ENCODE measurements at regions not wholly inside any gene's neighbourhood (a gene's known extent, or its start where the extent isn't known, plus 50 kb on each side); places are given as distances from the start of the nearest gene placed in this dataset.

GRCh38 chr14:97031530-97031929, 234.3 kb downstream of the VRK1 start:
- DNase-seq (ENCODE audit: low read depth in 1 of 2, low spot score in 1 of 2): no peak

GRCh38 chr14:97033556-97034081, 236.4 kb downstream of the VRK1 start:
- peaks cover 25% of the 10 kb centered on the region for H3K27me3 ChIP-seq (ENCODE audit: insufficient read depth, poor library complexity, severe bottlenecking)
- TF ChIP-seq SPI1 (IDR thresholded peaks at IDR 0.05; ENCODE audit: borderline replicate concordance, low read depth) (no peak), POLR2AphosphoS5 (IDR thresholded peaks at IDR 0.05; ENCODE audit: low read depth) (no peak), REST (IDR thresholded peaks at IDR 0.05; ENCODE audit: insufficient replicate concordance, low read depth) (no peak), GABPA (IDR thresholded peaks at IDR 0.05; ENCODE audit: low read depth) (no peak), CTCF (IDR thresholded peaks at IDR 0.05; ENCODE audit: insufficient read depth, low read length) (no peak)
- no peak overlapping the region for H3K27ac ChIP-seq (replicated peaks)
- no peak overlapping the region for H3K4me3 ChIP-seq (replicated peaks; ENCODE audit: insufficient read depth, low read length)
- no peak for DNase-seq (ENCODE audit: low read depth in 1 of 2, low spot score in 1 of 2)

More at GRCh38 chr14:97031530-97031929, 234.3 kb downstream of the VRK1 start:
- no peak for TF ChIP-seq CTCF (IDR thresholded peaks at IDR 0.05; ENCODE audit: insufficient read depth, low read length)
- no peak for TF ChIP-seq POLR2AphosphoS5 (IDR thresholded peaks at IDR 0.05; ENCODE audit: low read depth)
- TF ChIP-seq REST (IDR thresholded peaks at IDR 0.05; ENCODE audit: insufficient replicate concordance, low read depth): no peak
- no peak for TF ChIP-seq GABPA (IDR thresholded peaks at IDR 0.05; ENCODE audit: low read depth)
- no peak for TF ChIP-seq SPI1 (IDR thresholded peaks at IDR 0.05; ENCODE audit: borderline replicate concordance, low read depth)
- Histone ChIP-seq H3K27me3 (ENCODE audit: insufficient read depth, poor library complexity, severe bottlenecking) (peaks cover 25% of the 10 kb centered on the region), H3K4me3 (replicated peaks; ENCODE audit: insufficient read depth, low read length) (no peak overlapping the region), H3K27ac (replicated peaks) (no peak overlapping the region)

GRCh38 chr14:97036086-97036852, 239.1 kb downstream of the VRK1 start:
- TF ChIP-seq REST (IDR thresholded peaks at IDR 0.05; ENCODE audit: insufficient replicate concordance, low read depth): no peak
- no peak for TF ChIP-seq CTCF (IDR thresholded peaks at IDR 0.05; ENCODE audit: insufficient read depth, low read length)
- TF ChIP-seq SPI1 (IDR thresholded peaks at IDR 0.05; ENCODE audit: borderline replicate concordance, low read depth): no peak
- TF ChIP-seq POLR2AphosphoS5 (IDR thresholded peaks at IDR 0.05; ENCODE audit: low read depth): no peak
- no peak for TF ChIP-seq GABPA (IDR thresholded peaks at IDR 0.05; ENCODE audit: low read depth)
- H3K4me3 ChIP-seq (replicated peaks; ENCODE audit: insufficient read depth, low read length): no peak overlapping the region

More at GRCh38 chr14:97036086-97036852, 239.1 kb downstream of the VRK1 start:
- H3K27me3 ChIP-seq (ENCODE audit: insufficient read depth, poor library complexity, severe bottlenecking): peaks cover 25% of the 10 kb centered on the region
- no peak overlapping the region for H3K27ac ChIP-seq (replicated peaks)
- DNase-seq (ENCODE audit: low read depth in 1 of 2, low spot score in 1 of 2): no peak
